ENCODE measurements at regions not wholly inside any gene's neighbourhood (a gene's known extent, or its start where the extent isn't known, plus 50 kb on each side); places are given as distances from the start of the nearest gene placed in this dataset.

- no peak overlapping the region for H3K9ac ChIP-seq (ENCODE audit: low read length in 3 of 3)
- TF ChIP-seq CTCF (IDR thresholded peaks at IDR 0.05; ENCODE audit: borderline replicate concordance, extremely low read depth, insufficient read depth) = no peak
- H3K9me3 ChIP-seq (ENCODE audit: control insufficient read depth in 2 of 3, insufficient read depth in 1 of 3, low read length in 3 of 3) = no peaks in the 10 kb centered on the region
- no peaks in the 10 kb centered on the region for H3K27me3 ChIP-seq (ENCODE audit: control insufficient read depth, insufficient read depth, low read length)
- FAIRE-seq (no peak), DNase-seq (no peak)
- H3K4me1 ChIP-seq (ENCODE audit: control insufficient read depth in 2 of 3, insufficient read depth in 2 of 3, low read depth in 1 of 3, low read length in 3 of 3) = no peaks in the 10 kb centered on the region
- no peak overlapping the region for H3K27ac ChIP-seq (ENCODE audit: low read depth in 2 of 2, low read length in 2 of 2)
- H3K4me3 ChIP-seq (ENCODE audit: low read length in 3 of 3) = no peak overlapping the region
- intact Hi-C loops (cut with DNase I) = no loop called here
- H3K36me3 ChIP-seq (ENCODE audit: control insufficient read depth in 2 of 3, insufficient read depth in 3 of 3, low read length in 3 of 3) = no peaks in the 10 kb centered on the region
Observed at GRCh38 chr3:10762116-10762515, 53.9 kb upstream of the SLC6A11 start.

GRCh38 chr3:10762611-10763247 lies 53.3 kb upstream of the SLC6A11 start:
- Histone ChIP-seq H3K9me3 (ENCODE audit: control insufficient read depth in 2 of 3, insufficient read depth in 1 of 3, low read length in 3 of 3) (no peaks in the 10 kb centered on the region), H3K27me3 (ENCODE audit: control insufficient read depth, insufficient read depth, low read length) (no peaks in the 10 kb centered on the region), H3K27ac (ENCODE audit: low read depth in 2 of 2, low read length in 2 of 2) (no peak overlapping the region), H3K4me1 (ENCODE audit: control insufficient read depth in 2 of 3, insufficient read depth in 2 of 3, low read depth in 1 of 3, low read length in 3 of 3) (no peaks in the 10 kb centered on the region), H3K4me3 (ENCODE audit: low read length in 3 of 3) (no peak overlapping the region), H3K36me3 (ENCODE audit: control insufficient read depth in 2 of 3, insufficient read depth in 3 of 3, low read length in 3 of 3) (no peaks in the 10 kb centered on the region), H3K9ac (ENCODE audit: low read length in 3 of 3) (no peak overlapping the region)
- intact Hi-C loops (cut with DNase I) = no loop called here
- no peak for FAIRE-seq
- no peak for DNase-seq
- TF ChIP-seq CTCF (IDR thresholded peaks at IDR 0.05; ENCODE audit: borderline replicate concordance, extremely low read depth, insufficient read depth) = no peak

GRCh38 chr3:10763248-10763620 lies 52.8 kb upstream of the SLC6A11 start:
- Histone ChIP-seq H3K27me3 (ENCODE audit: control insufficient read depth, insufficient read depth, low read length) (no peaks in the 10 kb centered on the region), H3K9me3 (ENCODE audit: control insufficient read depth in 2 of 3, insufficient read depth in 1 of 3, low read length in 3 of 3) (no peaks in the 10 kb centered on the region), H3K4me3 (ENCODE audit: low read length in 3 of 3) (no peak overlapping the region), H3K27ac (ENCODE audit: low read depth in 2 of 2, low read length in 2 of 2) (no peak overlapping the region), H3K4me1 (ENCODE audit: control insufficient read depth in 2 of 3, insufficient read depth in 2 of 3, low read depth in 1 of 3, low read length in 3 of 3) (no peaks in the 10 kb centered on the region), H3K36me3 (ENCODE audit: control insufficient read depth in 2 of 3, insufficient read depth in 3 of 3, low read length in 3 of 3) (no peaks in the 10 kb centered on the region), H3K9ac (ENCODE audit: low read length in 3 of 3) (no peak overlapping the region)
- no peak for TF ChIP-seq CTCF (IDR thresholded peaks at IDR 0.05; ENCODE audit: borderline replicate concordance, extremely low read depth, insufficient read depth)
- FAIRE-seq = no peak
- intact Hi-C loops (cut with DNase I) = no loop called here
- no peak for DNase-seq

GRCh38 chr3:10763817-10764258 lies 52.2 kb upstream of the SLC6A11 start:
- Histone ChIP-seq H3K4me1 (ENCODE audit: control insufficient read depth in 2 of 3, insufficient read depth in 2 of 3, low read depth in 1 of 3, low read length in 3 of 3) (no peaks in the 10 kb centered on the region), H3K9ac (ENCODE audit: low read length in 3 of 3) (no peak overlapping the region), H3K27me3 (ENCODE audit: control insufficient read depth, insufficient read depth, low read length) (no peaks in the 10 kb centered on the region), H3K27ac (ENCODE audit: low read depth in 2 of 2, low read length in 2 of 2) (no peak overlapping the region), H3K4me3 (ENCODE audit: low read length in 3 of 3) (no peak overlapping the region), H3K9me3 (ENCODE audit: control insufficient read depth in 2 of 3, insufficient read depth in 1 of 3, low read length in 3 of 3) (no peaks in the 10 kb centered on the region), H3K36me3 (ENCODE audit: control insufficient read depth in 2 of 3, insufficient read depth in 3 of 3, low read length in 3 of 3) (no peaks in the 10 kb centered on the region)
- TF ChIP-seq CTCF (IDR thresholded peaks at IDR 0.05; ENCODE audit: borderline replicate concordance, extremely low read depth, insufficient read depth) = no peak
- intact Hi-C loops (cut with DNase I) = no loop called here
- FAIRE-seq = no peak
- DNase-seq = no peak

All from kidney (tissue), 13 donors.